A549 (cell line): ENCODE measurements at regions not wholly inside any gene's neighbourhood (a gene's known extent, or its start where the extent isn't known, plus 50 kb on each side); places are given as distances from the start of the nearest gene placed in this dataset.

Experiments
- CEBPB ChIP-seq, 2 experiments: fragments of >200 bp in 1 of 2; sonication (Bioruptor Twin) in 1 of 2; formaldehyde crosslinking in 1 of 2; IDR thresholded peaks; 2 replicates each; pipeline ENCODE4 v1.6.1; 2012 to 2016
- HDAC2 ChIP-seq: fragments of 200-600 bp; sonication (generic); IDR thresholded peaks from 2 replicates; pipeline ENCODE4 v1.6.1; 2016
- TF ChIP-seq, protein P1 (sequence below): fragments of >200 bp; sonication (Bioruptor Twin); formaldehyde crosslinking; IDR thresholded peaks from 3 replicates; pipeline ENCODE4 v1.5.1; 2016
- TF ChIP-seq, protein P2 (sequence below): fragments of 200-600 bp; sonication (generic); IDR thresholded peaks from 2 replicates; pipeline ENCODE4 v1.6.1; 2016; ENCODE audit warnings: antibody characterized with exemption, mild to moderate bottlenecking, moderate library complexity

DNA sequence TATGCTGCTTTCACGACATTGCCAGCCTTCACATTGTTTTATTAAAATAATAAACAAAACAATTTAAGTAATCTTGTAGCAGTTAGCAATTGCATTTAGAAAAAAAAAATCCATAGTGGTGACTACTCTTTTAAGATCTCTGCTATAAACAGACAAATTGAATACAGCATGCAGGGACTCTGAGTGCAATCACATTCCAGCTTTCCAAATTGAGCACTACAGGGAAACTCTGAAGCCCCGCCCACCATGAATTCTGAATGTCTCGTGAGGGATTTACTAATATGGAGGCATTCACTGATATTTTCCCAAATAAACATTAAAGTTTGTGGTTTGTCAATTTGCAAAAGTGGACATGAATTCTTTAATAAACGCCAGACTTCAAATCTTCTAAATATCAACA, 698.8 kb downstream of the LIG4 start:
- TF ChIP-seq, protein P1, sequence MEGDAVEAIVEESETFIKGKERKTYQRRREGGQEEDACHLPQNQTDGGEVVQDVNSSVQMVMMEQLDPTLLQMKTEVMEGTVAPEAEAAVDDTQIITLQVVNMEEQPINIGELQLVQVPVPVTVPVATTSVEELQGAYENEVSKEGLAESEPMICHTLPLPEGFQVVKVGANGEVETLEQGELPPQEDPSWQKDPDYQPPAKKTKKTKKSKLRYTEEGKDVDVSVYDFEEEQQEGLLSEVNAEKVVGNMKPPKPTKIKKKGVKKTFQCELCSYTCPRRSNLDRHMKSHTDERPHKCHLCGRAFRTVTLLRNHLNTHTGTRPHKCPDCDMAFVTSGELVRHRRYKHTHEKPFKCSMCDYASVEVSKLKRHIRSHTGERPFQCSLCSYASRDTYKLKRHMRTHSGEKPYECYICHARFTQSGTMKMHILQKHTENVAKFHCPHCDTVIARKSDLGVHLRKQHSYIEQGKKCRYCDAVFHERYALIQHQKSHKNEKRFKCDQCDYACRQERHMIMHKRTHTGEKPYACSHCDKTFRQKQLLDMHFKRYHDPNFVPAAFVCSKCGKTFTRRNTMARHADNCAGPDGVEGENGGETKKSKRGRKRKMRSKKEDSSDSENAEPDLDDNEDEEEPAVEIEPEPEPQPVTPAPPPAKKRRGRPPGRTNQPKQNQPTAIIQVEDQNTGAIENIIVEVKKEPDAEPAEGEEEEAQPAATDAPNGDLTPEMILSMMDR, result no peak
- TF ChIP-seq HDAC2 (no peak), CEBPB (IDR thresholded peaks at IDR 0.05) (no peak)
- TF ChIP-seq, protein P2, sequence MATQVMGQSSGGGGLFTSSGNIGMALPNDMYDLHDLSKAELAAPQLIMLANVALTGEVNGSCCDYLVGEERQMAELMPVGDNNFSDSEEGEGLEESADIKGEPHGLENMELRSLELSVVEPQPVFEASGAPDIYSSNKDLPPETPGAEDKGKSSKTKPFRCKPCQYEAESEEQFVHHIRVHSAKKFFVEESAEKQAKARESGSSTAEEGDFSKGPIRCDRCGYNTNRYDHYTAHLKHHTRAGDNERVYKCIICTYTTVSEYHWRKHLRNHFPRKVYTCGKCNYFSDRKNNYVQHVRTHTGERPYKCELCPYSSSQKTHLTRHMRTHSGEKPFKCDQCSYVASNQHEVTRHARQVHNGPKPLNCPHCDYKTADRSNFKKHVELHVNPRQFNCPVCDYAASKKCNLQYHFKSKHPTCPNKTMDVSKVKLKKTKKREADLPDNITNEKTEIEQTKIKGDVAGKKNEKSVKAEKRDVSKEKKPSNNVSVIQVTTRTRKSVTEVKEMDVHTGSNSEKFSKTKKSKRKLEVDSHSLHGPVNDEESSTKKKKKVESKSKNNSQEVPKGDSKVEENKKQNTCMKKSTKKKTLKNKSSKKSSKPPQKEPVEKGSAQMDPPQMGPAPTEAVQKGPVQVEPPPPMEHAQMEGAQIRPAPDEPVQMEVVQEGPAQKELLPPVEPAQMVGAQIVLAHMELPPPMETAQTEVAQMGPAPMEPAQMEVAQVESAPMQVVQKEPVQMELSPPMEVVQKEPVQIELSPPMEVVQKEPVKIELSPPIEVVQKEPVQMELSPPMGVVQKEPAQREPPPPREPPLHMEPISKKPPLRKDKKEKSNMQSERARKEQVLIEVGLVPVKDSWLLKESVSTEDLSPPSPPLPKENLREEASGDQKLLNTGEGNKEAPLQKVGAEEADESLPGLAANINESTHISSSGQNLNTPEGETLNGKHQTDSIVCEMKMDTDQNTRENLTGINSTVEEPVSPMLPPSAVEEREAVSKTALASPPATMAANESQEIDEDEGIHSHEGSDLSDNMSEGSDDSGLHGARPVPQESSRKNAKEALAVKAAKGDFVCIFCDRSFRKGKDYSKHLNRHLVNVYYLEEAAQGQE, result no peak
